Smooth muscle cell (in vitro differentiated cells): ENCODE measurements at regions not wholly inside any gene's neighbourhood (a gene's known extent, or its start where the extent isn't known, plus 50 kb on each side); places are given as distances from the start of the nearest gene placed in this dataset.

Experiments
- DNase-seq: peaks from one replicate; lab custom pipeline; 2025; ENCODE audit not compliant: unreplicated experiment; lab: John Stamatoyannopoulos, UW
- H2AFZ ChIP-seq: fragments of 200-600 bp; sonication (generic); 2 replicates; pipeline ENCODE4 v1.6.0; 2016; ENCODE audit warnings: antibody characterized with exemption, low read depth, mild to moderate bottlenecking
- H3F3A ChIP-seq: fragments of 200-600 bp; sonication (generic); 2 replicates; pipeline ENCODE4 v1.6.0; 2017; ENCODE audit warnings: antibody characterized with exemption, low read depth
- H3K27ac ChIP-seq: fragments of 200-600 bp; sonication (generic); 2 replicates; pipeline ENCODE4 v1.5.1; 2016; ENCODE audit warnings: low read depth, mild to moderate bottlenecking
- H3K27me3 ChIP-seq: fragments of 200-600 bp; sonication (generic); 2 replicates; pipeline ENCODE4 v1.6.1; 2016; ENCODE audit warnings: low read depth, mild to moderate bottlenecking
- H3K36me3 ChIP-seq: fragments of 200-600 bp; sonication (generic); 2 replicates; pipeline ENCODE4 v1.5.1; 2016; ENCODE audit warnings: low read depth
- H3K4me1 ChIP-seq: fragments of 200-600 bp; sonication (generic); 2 replicates; pipeline ENCODE4 v1.5.1; 2016; ENCODE audit warnings: low read depth
- H3K4me2 ChIP-seq: fragments of 200-600 bp; sonication (generic); 2 replicates; pipeline ENCODE4 v1.6.0; 2016; ENCODE audit warnings: mild to moderate bottlenecking
- H3K4me3 ChIP-seq: fragments of 200-600 bp; sonication (generic); 2 replicates; pipeline ENCODE4 v1.5.1; 2016; ENCODE audit warnings: mild to moderate bottlenecking
- H3K79me2 ChIP-seq: fragments of 200-600 bp; sonication (generic); 2 replicates; pipeline ENCODE4 v1.6.0; 2016; ENCODE audit warnings: low read depth, mild to moderate bottlenecking
- H3K9ac ChIP-seq: fragments of 200-600 bp; sonication (generic); 2 replicates; pipeline ENCODE4 v1.6.0; 2016; ENCODE audit warnings: low read depth
- H3K9me3 ChIP-seq: fragments of 200-600 bp; sonication (generic); replicated peaks from 2 replicates; pipeline ENCODE4 v1.5.1; 2016; ENCODE audit warnings: low read depth
- H4K20me1 ChIP-seq: fragments of 200-600 bp; sonication (generic); 2 replicates; pipeline ENCODE4 v1.6.0; 2016; ENCODE audit warnings: low read depth
- WGBS: methylation state at CpG from one replicate; pipeline ENCODE4 v1.1.7; 2016; ENCODE audit warnings: low lambda C conversion rate; 5-methylcytosine and 5-hydroxymethylcytosine counted together
- TF ChIP-seq, protein P1 (sequence below): fragments of 200-600 bp; sonication (generic); IDR thresholded peaks from 2 replicates; pipeline ENCODE4 v1.5.1; 2017; ENCODE audit warnings: borderline replicate concordance, mild to moderate bottlenecking, antibody characterized with exemption; ENCODE audit not compliant: insufficient read depth, poor library complexity, severe bottlenecking

DNA sequence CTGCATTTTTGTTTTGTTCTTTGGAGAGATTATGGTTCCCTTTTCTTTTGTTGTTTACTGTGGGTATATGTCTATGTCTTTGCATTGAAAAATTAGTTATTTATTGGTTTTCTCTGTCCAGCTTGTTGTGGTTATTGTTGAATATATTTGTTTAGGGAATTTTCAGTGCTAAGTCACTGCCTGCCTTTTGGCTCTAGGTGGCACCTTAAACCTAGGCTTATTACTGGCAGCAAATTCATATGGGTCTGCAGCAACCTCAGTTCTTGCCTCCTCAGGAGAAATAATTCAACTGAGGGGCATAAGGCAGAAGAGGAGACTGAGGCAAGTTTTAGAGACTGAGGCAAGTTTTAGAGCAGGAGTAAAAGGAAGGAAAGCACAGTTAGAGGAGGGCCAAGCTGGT lies 1157.3 kb upstream of the AGA start:
- Histone ChIP-seq H3K4me1 (no peaks in the 10 kb centered on the region), H3K9me3 (no peaks in the 10 kb centered on the region), H3K79me2 (no peaks in the 10 kb centered on the region), H3K4me3 (no peak overlapping the region), H3K4me2 (no peak overlapping the region), H3K36me3 (no peaks in the 10 kb centered on the region), H4K20me1 (no peaks in the 10 kb centered on the region), H3F3A (no peaks in the 10 kb centered on the region), H3K9ac (no peak overlapping the region), H2AFZ (no peak overlapping the region), H3K27ac (no peak overlapping the region), H3K27me3 (no peaks in the 10 kb centered on the region)
- TF ChIP-seq, protein P1, sequence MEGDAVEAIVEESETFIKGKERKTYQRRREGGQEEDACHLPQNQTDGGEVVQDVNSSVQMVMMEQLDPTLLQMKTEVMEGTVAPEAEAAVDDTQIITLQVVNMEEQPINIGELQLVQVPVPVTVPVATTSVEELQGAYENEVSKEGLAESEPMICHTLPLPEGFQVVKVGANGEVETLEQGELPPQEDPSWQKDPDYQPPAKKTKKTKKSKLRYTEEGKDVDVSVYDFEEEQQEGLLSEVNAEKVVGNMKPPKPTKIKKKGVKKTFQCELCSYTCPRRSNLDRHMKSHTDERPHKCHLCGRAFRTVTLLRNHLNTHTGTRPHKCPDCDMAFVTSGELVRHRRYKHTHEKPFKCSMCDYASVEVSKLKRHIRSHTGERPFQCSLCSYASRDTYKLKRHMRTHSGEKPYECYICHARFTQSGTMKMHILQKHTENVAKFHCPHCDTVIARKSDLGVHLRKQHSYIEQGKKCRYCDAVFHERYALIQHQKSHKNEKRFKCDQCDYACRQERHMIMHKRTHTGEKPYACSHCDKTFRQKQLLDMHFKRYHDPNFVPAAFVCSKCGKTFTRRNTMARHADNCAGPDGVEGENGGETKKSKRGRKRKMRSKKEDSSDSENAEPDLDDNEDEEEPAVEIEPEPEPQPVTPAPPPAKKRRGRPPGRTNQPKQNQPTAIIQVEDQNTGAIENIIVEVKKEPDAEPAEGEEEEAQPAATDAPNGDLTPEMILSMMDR, result no peak
- no peak for DNase-seq

DNA sequence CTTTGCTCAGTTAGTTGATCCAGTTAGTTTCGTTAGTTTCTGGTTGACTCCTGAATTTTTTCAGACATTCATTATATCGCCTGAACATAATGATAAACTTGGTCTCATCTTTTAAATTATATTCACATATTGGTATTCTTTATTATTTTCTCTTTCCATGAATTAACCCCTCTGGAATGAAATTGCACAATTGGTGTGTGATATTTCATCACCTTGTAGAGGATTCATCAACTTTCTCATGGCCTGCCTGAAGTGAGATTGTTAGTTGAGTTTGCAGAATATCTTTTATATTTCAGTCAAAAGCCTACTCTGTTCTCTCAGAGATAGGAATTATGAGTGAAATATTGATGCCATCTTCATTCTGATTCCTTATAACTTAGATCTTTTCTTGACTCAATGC lies 1160.6 kb upstream of the AGA start:
- H3K4me2 ChIP-seq, result no peak overlapping the region
- H3F3A ChIP-seq, result no peaks in the 10 kb centered on the region
- no peak overlapping the region for H2AFZ ChIP-seq
- H3K9ac ChIP-seq, result no peak overlapping the region
- H3K79me2 ChIP-seq, result no peaks in the 10 kb centered on the region
- 47% methylated on average over 2 of the region's 2 CpGs for WGBS
- H3K36me3 ChIP-seq, result no peaks in the 10 kb centered on the region
- no peaks in the 10 kb centered on the region for H3K9me3 ChIP-seq
- H3K27ac ChIP-seq, result no peak overlapping the region
- no peaks in the 10 kb centered on the region for H3K27me3 ChIP-seq
- no peaks in the 10 kb centered on the region for H3K4me1 ChIP-seq
- H3K4me3 ChIP-seq, result no peak overlapping the region
- TF ChIP-seq, protein P1, result no peak
- no peaks in the 10 kb centered on the region for H4K20me1 ChIP-seq
- DNase-seq, result no peak

DNA sequence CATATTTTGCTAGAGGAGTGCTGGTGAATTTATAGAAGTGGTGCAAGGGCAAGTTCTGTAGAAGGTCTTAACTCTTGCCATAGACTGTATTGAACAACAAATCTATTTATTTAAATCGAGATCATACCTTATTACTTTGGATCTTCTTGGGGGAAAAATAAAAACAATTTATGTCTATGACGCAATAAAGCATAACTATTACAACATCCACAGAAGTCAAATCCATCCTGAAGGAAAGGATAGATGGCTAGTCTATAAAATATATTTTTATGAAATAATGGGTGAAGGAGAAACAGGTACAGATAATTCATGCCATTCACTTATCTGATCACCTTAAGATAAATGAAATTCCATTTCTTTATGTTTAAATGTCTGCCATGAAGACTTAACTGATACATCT lies 1168.8 kb upstream of the AGA start:
- H3F3A ChIP-seq, result no peaks in the 10 kb centered on the region
- 85% methylated on average over 2 of the region's 2 CpGs for WGBS
- TF ChIP-seq, protein P1, result no peak

DNA sequence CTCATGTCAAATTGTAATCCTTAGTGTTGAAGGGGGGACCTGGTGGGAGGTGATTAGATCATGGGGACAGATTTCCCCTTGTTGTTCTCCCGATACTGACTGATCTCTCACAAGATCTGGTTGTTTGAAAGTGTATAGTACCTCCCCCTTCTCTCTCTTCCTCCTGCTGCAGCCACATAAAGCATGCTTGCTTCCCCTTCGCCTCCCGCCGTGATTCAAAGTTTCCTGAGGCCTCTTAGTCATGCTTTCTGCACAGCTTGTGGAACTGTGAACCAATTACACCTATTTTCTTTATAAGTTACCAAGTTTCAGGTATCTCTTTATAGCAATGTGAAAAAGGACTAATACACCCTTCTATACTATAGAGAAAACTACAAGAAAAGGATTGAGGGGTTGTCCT lies 1170.5 kb upstream of the AGA start:
- Histone ChIP-seq H3K4me3 (no peak overlapping the region), H4K20me1 (no peaks in the 10 kb centered on the region), H3K9ac (no peak overlapping the region), H3K27me3 (no peaks in the 10 kb centered on the region), H3F3A (no peaks in the 10 kb centered on the region), H3K36me3 (no peaks in the 10 kb centered on the region), H3K4me2 (no peak overlapping the region), H3K27ac (no peak overlapping the region), H3K4me1 (no peaks in the 10 kb centered on the region), H3K79me2 (no peaks in the 10 kb centered on the region), H2AFZ (no peak overlapping the region), H3K9me3 (no peaks in the 10 kb centered on the region)
- WGBS, result 80% methylated on average over 4 of the region's 4 CpGs
- DNase-seq, result no peak
- TF ChIP-seq, protein P1, result no peak

More for the DNA sequence above, 1168.8 kb upstream of the AGA start:
- H3K27ac ChIP-seq, result no peak overlapping the region
- H4K20me1 ChIP-seq, result no peaks in the 10 kb centered on the region
- no peak overlapping the region for H3K9ac ChIP-seq
- no peaks in the 10 kb centered on the region for H3K4me1 ChIP-seq
- no peaks in the 10 kb centered on the region for H3K9me3 ChIP-seq
- no peak overlapping the region for H3K4me2 ChIP-seq
- no peaks in the 10 kb centered on the region for H3K79me2 ChIP-seq
- H3K36me3 ChIP-seq, result no peaks in the 10 kb centered on the region
- H3K27me3 ChIP-seq, result no peaks in the 10 kb centered on the region
- no peak for DNase-seq
- H2AFZ ChIP-seq, result no peak overlapping the region
- H3K4me3 ChIP-seq, result no peak overlapping the region
